DOHH2 (cell line): ENCODE measurements at regions not wholly inside any gene's neighbourhood (a gene's known extent, or its start where the extent isn't known, plus 50 kb on each side); places are given as distances from the start of the nearest gene placed in this dataset.

Experiments used
- H3F3A ChIP-seq: fragments of 200-600 bp; sonication (generic), shearing (Covaris generic); 2 replicates; pipeline ENCODE4 v1.6.0; 2016; ENCODE audit warnings: antibody characterized with exemption, mild to moderate bottlenecking; ENCODE audit not compliant: control insufficient read depth, insufficient read depth
- H3K27ac ChIP-seq: fragments of 200-600 bp; sonication (generic); 2 replicates; pipeline ENCODE4 v1.5.1; 2014; ENCODE audit warnings: low read depth, mild to moderate bottlenecking, low read length, moderate library complexity
- H3K27me3 ChIP-seq: fragments of 200-600 bp; sonication (generic); 2 replicates; pipeline ENCODE4 v1.6.1; 2014; ENCODE audit warnings: mild to moderate bottlenecking, low read length, mixed read lengths; ENCODE audit not compliant: control insufficient read depth
- H3K36me3 ChIP-seq: fragments of 200-600 bp; sonication (generic); 2 replicates; pipeline ENCODE4 v1.6.1; 2014; ENCODE audit warnings: mild to moderate bottlenecking, low read length, moderate library complexity, mixed read lengths; ENCODE audit not compliant: control insufficient read depth
- H3K4me1 ChIP-seq: fragments of 200-600 bp; sonication (generic); 2 replicates; pipeline ENCODE4 v1.6.1; 2014; ENCODE audit warnings: mild to moderate bottlenecking, low read length, mixed read lengths; ENCODE audit not compliant: control insufficient read depth
- H3K4me2 ChIP-seq: fragments of 200-600 bp; sonication (generic); 2 replicates; pipeline ENCODE4 v1.6.0; 2014; ENCODE audit warnings: mild to moderate bottlenecking, low read length, moderate library complexity
- H3K4me3 ChIP-seq: fragments of 200-600 bp; sonication (generic); 2 replicates; pipeline ENCODE4 v1.5.1; 2014; ENCODE audit warnings: mild to moderate bottlenecking, low read length, mixed read lengths
- H3K79me2 ChIP-seq: fragments of 200-600 bp; sonication (generic); 2 replicates; pipeline ENCODE4 v1.6.1; 2014; ENCODE audit warnings: mild to moderate bottlenecking, low read length, mixed read lengths; ENCODE audit not compliant: control insufficient read depth
- H3K9me2 ChIP-seq: fragments of 200-600 bp; sonication (generic); replicated peaks from 2 replicates; pipeline ENCODE4 v1.6.1; 2014; ENCODE audit warnings: mild to moderate bottlenecking, low read length, mixed read lengths; ENCODE audit not compliant: control insufficient read depth
- H3K9me3 ChIP-seq: fragments of 200-600 bp; sonication (generic); 2 replicates; pipeline ENCODE4 v1.6.1; 2014; ENCODE audit warnings: antibody characterized with exemption, low read length, mixed read lengths; ENCODE audit not compliant: control insufficient read depth, insufficient read depth
- H4K20me1 ChIP-seq: fragments of 200-600 bp; sonication (generic); 2 replicates; pipeline ENCODE4 v1.6.0; 2014; ENCODE audit warnings: low read depth, mild to moderate bottlenecking, antibody characterized with exemption, low read length, moderate library complexity; ENCODE audit not compliant: control insufficient read depth, insufficient read depth
- CTCF ChIP-seq: fragments of 200-600 bp; sonication (generic); IDR thresholded peaks from one replicate; pipeline ENCODE4 v1.5.1; 2014; ENCODE audit warnings: antibody characterized with exemption, mild to moderate bottlenecking, low read depth, low read length; ENCODE audit not compliant: poor library complexity, severe bottlenecking
- EZH2phosphoT487 ChIP-seq: fragments of 200-600 bp; sonication (generic); IDR thresholded peaks from 2 replicates; pipeline ENCODE4 v1.6.1; 2017; ENCODE audit warnings: borderline replicate concordance, mild to moderate bottlenecking, antibody characterized with exemption, low read length, moderate library complexity, mixed read lengths

DNA sequence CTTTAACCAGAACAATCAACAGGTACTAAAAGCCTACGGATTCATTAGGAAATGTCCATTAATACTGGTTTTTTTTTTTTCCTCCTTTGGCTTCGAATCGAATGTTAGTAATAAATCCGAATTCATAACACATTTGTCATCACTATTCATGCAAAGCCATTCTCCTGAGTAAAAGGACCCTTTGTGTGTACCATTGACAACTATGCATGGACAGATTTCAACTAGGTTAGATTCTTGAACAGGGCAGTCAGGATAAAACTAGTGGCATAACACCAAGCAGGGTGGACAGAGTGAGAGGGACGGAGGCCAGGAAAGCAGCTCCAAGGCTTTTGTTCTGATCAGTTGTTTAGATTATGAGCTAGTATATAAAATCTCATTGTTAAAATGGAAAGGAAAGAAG is 1722.0 kb upstream of the TENM3 start:
- Histone ChIP-seq H3K36me3 (no peaks in the 10 kb centered on the region), H3K4me2 (no peak overlapping the region), H3K9me3 (no peaks in the 10 kb centered on the region), H3K27me3 (no peaks in the 10 kb centered on the region), H4K20me1 (no peaks in the 10 kb centered on the region), H3K9me2 (no peaks in the 10 kb centered on the region), H3K4me3 (no peak overlapping the region), H3F3A (no peaks in the 10 kb centered on the region), H3K79me2 (no peaks in the 10 kb centered on the region), H3K4me1 (no peaks in the 10 kb centered on the region), H3K27ac (no peak overlapping the region)
- TF ChIP-seq CTCF, result no peak
- no peak for TF ChIP-seq EZH2phosphoT487

DNA sequence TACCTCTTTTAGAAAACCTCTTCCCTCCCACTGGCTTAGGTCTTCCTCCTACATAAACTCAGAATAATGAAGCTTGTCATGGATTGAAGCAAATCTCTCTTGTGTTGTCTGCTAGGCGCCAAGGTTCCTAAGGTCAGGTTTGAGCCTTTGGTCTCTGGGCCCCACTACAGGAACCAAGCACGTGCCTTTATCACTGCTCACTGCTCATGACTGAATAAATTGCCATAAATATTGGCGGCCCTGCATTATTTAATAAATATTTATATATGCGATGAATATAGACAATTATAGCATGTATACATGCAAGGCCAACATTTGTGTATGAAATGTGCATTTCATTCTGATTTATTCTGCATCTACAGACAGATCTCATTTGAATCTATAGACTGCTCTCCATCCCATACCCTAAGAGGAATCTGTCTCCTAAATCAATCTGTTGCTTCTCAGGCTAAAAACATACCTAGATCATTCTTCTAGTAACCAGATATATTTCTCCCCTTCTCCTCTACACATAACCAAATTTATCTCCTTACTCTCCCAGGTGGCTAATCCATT is 1717.6 kb upstream of the TENM3 start:
- Histone ChIP-seq H4K20me1 (no peaks in the 10 kb centered on the region), H3K27me3 (no peaks in the 10 kb centered on the region), H3K9me2 (no peaks in the 10 kb centered on the region), H3K79me2 (no peaks in the 10 kb centered on the region), H3K4me3 (no peak overlapping the region), H3K9me3 (no peaks in the 10 kb centered on the region), H3K4me2 (no peak overlapping the region), H3F3A (no peaks in the 10 kb centered on the region), H3K27ac (no peak overlapping the region), H3K36me3 (no peaks in the 10 kb centered on the region), H3K4me1 (no peaks in the 10 kb centered on the region)
- TF ChIP-seq CTCF, result no peak
- TF ChIP-seq EZH2phosphoT487, result no peak

DNA sequence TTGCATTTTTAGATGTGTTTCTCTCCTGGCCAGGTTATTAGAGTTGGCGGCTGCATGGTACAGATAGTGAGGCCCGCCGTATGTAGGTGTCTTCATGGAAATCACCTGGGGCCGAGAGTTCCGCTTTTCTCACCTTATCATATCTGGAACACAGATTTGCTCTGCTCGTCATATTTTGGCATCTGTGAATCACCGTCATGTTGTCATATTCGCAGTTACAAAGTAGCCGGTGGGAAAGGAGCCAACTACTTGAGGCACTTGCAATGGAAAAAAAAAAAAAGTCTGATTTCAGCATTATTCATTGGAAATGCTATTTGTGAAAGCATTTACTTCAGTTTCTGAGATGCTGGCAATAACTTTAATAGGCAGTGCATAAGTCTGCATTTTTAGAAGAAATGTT is 1715.2 kb upstream of the TENM3 start:
- H3K4me3 ChIP-seq, result no peak overlapping the region

More for the DNA sequence above, 1715.2 kb upstream of the TENM3 start:
- H3K27ac ChIP-seq, result no peak overlapping the region
- H3K27me3 ChIP-seq, result no peaks in the 10 kb centered on the region
- H4K20me1 ChIP-seq, result no peaks in the 10 kb centered on the region
- no peaks in the 10 kb centered on the region for H3K36me3 ChIP-seq
- TF ChIP-seq EZH2phosphoT487 (no peak), CTCF (no peak)
- H3K4me1 ChIP-seq, result no peaks in the 10 kb centered on the region
- no peaks in the 10 kb centered on the region for H3F3A ChIP-seq
- no peak overlapping the region for H3K4me2 ChIP-seq
- H3K79me2 ChIP-seq, result no peaks in the 10 kb centered on the region
- no peaks in the 10 kb centered on the region for H3K9me2 ChIP-seq
- H3K9me3 ChIP-seq, result no peaks in the 10 kb centered on the region
